Stimulated activated naive B cell treated with anti-CD40 and anti-IgM and Interleukin-4, amounts not matched to agents 10 μg/mL and 1 μg/mL and 100 μg/mL, for 72 hours (primary cell): ENCODE measurements at regions not wholly inside any gene's neighbourhood (a gene's known extent, or its start where the extent isn't known, plus 50 kb on each side); places are given as distances from the start of the nearest gene placed in this dataset.

Experiments used
- ATAC-seq, 2 donors: fragments of 150-1000 bp; cut with Tn5 transposase; replicated peaks; 2 replicates each; pipeline ENCODE4 v1.10.0; 2021; ENCODE audit warnings: moderate library complexity in 1 of 2
- DNase-seq: peaks from one replicate; pipeline ENCODE4 v3.0.0; 2021
- H3K27ac Mint-ChIP-seq: one replicate; pipeline ENCODE4 v1.8.0; 2022; ENCODE audit warnings: mild to moderate bottlenecking, mixed read lengths
- H3K27me3 Mint-ChIP-seq, 2 donors: one replicate each; pipeline ENCODE4 v1.8.0; 2022; ENCODE audit warnings: mixed read lengths in 2 of 2
- H3K36me3 Mint-ChIP-seq, 2 donors: one replicate each; pipeline ENCODE4 v1.8.0; 2022; ENCODE audit warnings: mixed read lengths in 2 of 2, mild to moderate bottlenecking in 1 of 2
- H3K4me1 Mint-ChIP-seq, 2 donors: one replicate each; pipeline ENCODE4 v1.8.0; 2022; ENCODE audit warnings: mixed read lengths in 2 of 2, mild to moderate bottlenecking in 1 of 2
- H3K4me3 Mint-ChIP-seq, 2 donors: one replicate each; pipeline ENCODE4 v1.8.0; 2022; ENCODE audit warnings: mild to moderate bottlenecking in 2 of 2, mixed read lengths in 2 of 2, moderate library complexity in 1 of 2
- H3K9me3 Mint-ChIP-seq, 2 donors: one replicate each; pipeline ENCODE4 v1.8.0; 2022; ENCODE audit warnings: mixed read lengths in 2 of 2, mild to moderate bottlenecking in 1 of 2

GRCh38 chr1:198903203-198903602, 264.4 kb downstream of the PTPRC start:
- Mint-ChIP-seq H3K9me3 (no peaks in the 10 kb centered on the region), H3K36me3 (peaks cover 13 to 16% of the 10 kb centered on the region in 2 donors), H3K27ac (no peak overlapping the region), H3K27me3 (no peaks in the 10 kb centered on the region), H3K4me3 (no peak overlapping the region), H3K4me1 (peaks cover 9 to 28% of the 10 kb centered on the region in 2 donors)
- DNase-seq (no peak), ATAC-seq (no peak)

- H3K4me3 Mint-ChIP-seq, result no peak overlapping the region
These were observed 264.8 kb downstream of the PTPRC start for GRCh38 chr1:198903621-198904020.

GRCh38 chr1:198904321-198904720, 265.5 kb downstream of the PTPRC start:
- no peak overlapping the region for H3K27ac Mint-ChIP-seq

More at GRCh38 chr1:198903621-198904020, 264.8 kb downstream of the PTPRC start:
- DNase-seq, result no peak
- H3K36me3 Mint-ChIP-seq, result peaks cover 13 to 16% of the 10 kb centered on the region in 2 donors
- H3K27ac Mint-ChIP-seq, result no peak overlapping the region
- H3K27me3 Mint-ChIP-seq, result no peaks in the 10 kb centered on the region
- H3K9me3 Mint-ChIP-seq, result no peaks in the 10 kb centered on the region
- ATAC-seq, result no peak
- peaks cover 9 to 28% of the 10 kb centered on the region in 2 donors for H3K4me1 Mint-ChIP-seq

GRCh38 chr1:198906739-198907422, 268.0 kb downstream of the PTPRC start:
- DNase-seq (no peak), ATAC-seq (peak; percentile 64 to 67)
- H3K36me3 Mint-ChIP-seq, result peaks cover 9 to 10% of the 10 kb centered on the region in 2 donors
- peak overlapping the region; percentile 20 for H3K27ac Mint-ChIP-seq
- no peaks in the 10 kb centered on the region for H3K27me3 Mint-ChIP-seq
- peaks cover 13 to 43% of the 10 kb centered on the region in 2 donors for H3K4me1 Mint-ChIP-seq
- peaks cover 0 to 2% of the 10 kb centered on the region in 2 donors for H3K9me3 Mint-ChIP-seq
- H3K4me3 Mint-ChIP-seq, result peak overlapping the region in 1 of 2 donors; percentile 41

More at GRCh38 chr1:198904321-198904720, 265.5 kb downstream of the PTPRC start:
- Mint-ChIP-seq H3K36me3 (peaks cover 9 to 12% of the 10 kb centered on the region in 2 donors), H3K4me1 (peaks cover 9 to 28% of the 10 kb centered on the region in 2 donors), H3K4me3 (no peak overlapping the region), H3K9me3 (no peaks in the 10 kb centered on the region), H3K27me3 (no peaks in the 10 kb centered on the region)
- ATAC-seq, result no peak
- no peak for DNase-seq

GRCh38 chr1:198907423-198907746, 268.5 kb downstream of the PTPRC start:
- Mint-ChIP-seq H3K4me1 (peaks cover 13 to 43% of the 10 kb centered on the region in 2 donors), H3K27ac (peak overlapping the region; percentile 20), H3K4me3 (peak overlapping the region in 1 of 2 donors; percentile 41), H3K27me3 (no peaks in the 10 kb centered on the region), H3K9me3 (peaks cover 0 to 4% of the 10 kb centered on the region in 2 donors), H3K36me3 (peaks cover 10 to 12% of the 10 kb centered on the region in 2 donors)
- ATAC-seq (peak; percentile 41 to 60), DNase-seq (no peak)

- H3K27ac Mint-ChIP-seq, result no peak overlapping the region
- peaks cover 11 to 43% of the 10 kb centered on the region in 2 donors for H3K4me1 Mint-ChIP-seq
- H3K9me3 Mint-ChIP-seq, result peaks cover 0 to 4% of the 10 kb centered on the region in 2 donors
- H3K36me3 Mint-ChIP-seq, result peaks cover 9 to 10% of the 10 kb centered on the region in 2 donors
- ATAC-seq, result no peak
- no peak for DNase-seq
- no peaks in the 10 kb centered on the region for H3K27me3 Mint-ChIP-seq
- no peak overlapping the region for H3K4me3 Mint-ChIP-seq
These were observed 270.2 kb downstream of the PTPRC start for GRCh38 chr1:198908995-198909394.

GRCh38 chr1:198909973-198910372, 271.1 kb downstream of the PTPRC start:
- Mint-ChIP-seq H3K4me1 (peaks cover 11 to 39% of the 10 kb centered on the region in 2 donors), H3K27me3 (no peaks in the 10 kb centered on the region), H3K36me3 (peaks cover 9 to 10% of the 10 kb centered on the region in 2 donors), H3K27ac (no peak overlapping the region), H3K9me3 (peaks cover 0 to 4% of the 10 kb centered on the region in 2 donors), H3K4me3 (no peak overlapping the region)
- no peak for ATAC-seq
- DNase-seq, result no peak

GRCh38 chr1:198910816-198911215, 272.0 kb downstream of the PTPRC start:
- H3K4me1 Mint-ChIP-seq, result peaks cover 13 to 43% of the 10 kb centered on the region in 2 donors
- H3K9me3 Mint-ChIP-seq, result peaks cover 0 to 4% of the 10 kb centered on the region in 2 donors
- H3K4me3 Mint-ChIP-seq, result no peak overlapping the region
- H3K36me3 Mint-ChIP-seq, result peaks cover 10 to 11% of the 10 kb centered on the region in 2 donors
- ATAC-seq (no peak), DNase-seq (no peak)
- no peak overlapping the region for H3K27ac Mint-ChIP-seq
- H3K27me3 Mint-ChIP-seq, result no peaks in the 10 kb centered on the region

GRCh38 chr1:198912046-198912445, 273.2 kb downstream of the PTPRC start:
- ATAC-seq (no peak), DNase-seq (no peak)
- H3K36me3 Mint-ChIP-seq, result peaks cover 8 to 13% of the 10 kb centered on the region in 2 donors
- H3K4me1 Mint-ChIP-seq, result peaks cover 13 to 45% of the 10 kb centered on the region in 2 donors
- peaks cover 0 to 4% of the 10 kb centered on the region in 2 donors for H3K9me3 Mint-ChIP-seq
- H3K27ac Mint-ChIP-seq, result no peak overlapping the region
- no peak overlapping the region for H3K4me3 Mint-ChIP-seq
- H3K27me3 Mint-ChIP-seq, result no peaks in the 10 kb centered on the region

GRCh38 chr1:198913667-198914066, 274.8 kb downstream of the PTPRC start:
- H3K4me3 Mint-ChIP-seq, result no peak overlapping the region
- peaks cover 14 to 18% of the 10 kb centered on the region in 2 donors for H3K36me3 Mint-ChIP-seq
- peaks cover 0 to 4% of the 10 kb centered on the region in 2 donors for H3K9me3 Mint-ChIP-seq
- ATAC-seq (no peak), DNase-seq (no peak)
- H3K4me1 Mint-ChIP-seq, result peaks cover 9 to 54% of the 10 kb centered on the region in 2 donors
- no peaks in the 10 kb centered on the region for H3K27me3 Mint-ChIP-seq
- H3K27ac Mint-ChIP-seq, result no peak overlapping the region

- no peak for ATAC-seq
- Mint-ChIP-seq H3K4me3 (no peak overlapping the region), H3K4me1 (peaks cover 18 to 66% of the 10 kb centered on the region in 2 donors), H3K27me3 (no peaks in the 10 kb centered on the region), H3K9me3 (peaks cover 0 to 4% of the 10 kb centered on the region in 2 donors), H3K36me3 (peaks cover 12 to 27% of the 10 kb centered on the region in 2 donors), H3K27ac (no peak overlapping the region)
- DNase-seq, result no peak
These were observed 276.7 kb downstream of the PTPRC start for GRCh38 chr1:198915327-198916231.

- DNase-seq (no peak), ATAC-seq (no peak)
- H3K36me3 Mint-ChIP-seq, result peaks cover 6 to 18% of the 10 kb centered on the region in 2 donors
- H3K9me3 Mint-ChIP-seq, result no peaks in the 10 kb centered on the region
- no peak overlapping the region for H3K4me3 Mint-ChIP-seq
- no peak overlapping the region for H3K27ac Mint-ChIP-seq
- no peaks in the 10 kb centered on the region for H3K27me3 Mint-ChIP-seq
- H3K4me1 Mint-ChIP-seq, result peaks cover 21 to 66% of the 10 kb centered on the region in 2 donors
These were observed 278.4 kb downstream of the PTPRC start for GRCh38 chr1:198917226-198917625.

GRCh38 chr1:198918920-198919319, 280.1 kb downstream of the PTPRC start:
- Mint-ChIP-seq H3K36me3 (peaks cover 6 to 18% of the 10 kb centered on the region in 2 donors), H3K4me1 (peaks cover 22 to 69% of the 10 kb centered on the region in 2 donors), H3K4me3 (peak overlapping the region in 1 of 2 donors; percentile 41)

GRCh38 chr1:198919667-198920398, 281.0 kb downstream of the PTPRC start:
- peak; percentile 54 to 69 for ATAC-seq

More at GRCh38 chr1:198918920-198919319, 280.1 kb downstream of the PTPRC start:
- Mint-ChIP-seq H3K27me3 (no peaks in the 10 kb centered on the region), H3K9me3 (no peaks in the 10 kb centered on the region), H3K27ac (no peak overlapping the region)
- ATAC-seq (peak; percentile 31 to 38), DNase-seq (no peak)

More at GRCh38 chr1:198919667-198920398, 281.0 kb downstream of the PTPRC start:
- DNase-seq, result no peak
- Mint-ChIP-seq H3K27ac (peak overlapping the region; percentile 63), H3K4me3 (peak overlapping the region; percentile 73 to 76), H3K36me3 (peaks cover 6 to 18% of the 10 kb centered on the region in 2 donors), H3K9me3 (no peaks in the 10 kb centered on the region), H3K4me1 (peaks cover 23 to 75% of the 10 kb centered on the region in 2 donors), H3K27me3 (no peaks in the 10 kb centered on the region)
